Endothelial cell of umbilical vein (primary cell): ENCODE measurements at regions not wholly inside any gene's neighbourhood (a gene's known extent, or its start where the extent isn't known, plus 50 kb on each side); places are given as distances from the start of the nearest gene placed in this dataset.

ENCODE experiments used
- CTCF ChIP-seq, 2 donors: IDR thresholded peaks; 1 replicate in 1 of 2; 2 replicates in 1 of 2; pipeline ENCODE4 v1.5.1; 2011; ENCODE audit warnings: low read length in 2 of 2, mild to moderate bottlenecking in 2 of 2, moderate library complexity in 2 of 2, control low read depth in 1 of 2, inconsistent platforms in 1 of 2, low read depth in 1 of 2; ENCODE audit not compliant: insufficient read depth in 1 of 2; ENCODE audit errors: extremely low read depth in 1 of 2
- EZH2 ChIP-seq: IDR thresholded peaks from 2 replicates; pipeline ENCODE4 v1.6.1; 2012; ENCODE audit warnings: borderline replicate concordance, low read depth, mild to moderate bottlenecking, moderate library complexity, low read length, inconsistent platforms; ENCODE audit not compliant: severe bottlenecking
- JUN ChIP-seq: IDR thresholded peaks from 2 replicates; pipeline ENCODE4 v1.6.1; 2011; ENCODE audit warnings: borderline replicate concordance, low read depth; ENCODE audit not compliant: insufficient read length, insufficient read depth
- MYC ChIP-seq: IDR thresholded peaks from one replicate; pipeline ENCODE4 v1.6.1; 2011; ENCODE audit warnings: mild to moderate bottlenecking, low read depth, low read length
- POLR2A ChIP-seq: IDR thresholded peaks from 2 replicates; pipeline ENCODE4 v1.6.1; 2012; ENCODE audit warnings: low read depth, mild to moderate bottlenecking, control low read depth, low read length
- POLR2AphosphoS5 ChIP-seq: IDR thresholded peaks from 2 replicates; pipeline ENCODE4 v1.6.1; 2012; ENCODE audit warnings: low read depth, mild to moderate bottlenecking, control low read depth, low read length, moderate library complexity; ENCODE audit not compliant: insufficient read depth

- no peak for TF ChIP-seq CTCF (IDR thresholded peaks at IDR 0.05; ENCODE audit: extremely low read depth in 1 of 2, insufficient read depth in 1 of 2, low read depth in 1 of 2, low read length in 2 of 2)
- TF ChIP-seq POLR2AphosphoS5: no peak
- no peak for TF ChIP-seq POLR2A
- TF ChIP-seq EZH2: no peak
- no peak for TF ChIP-seq JUN
- TF ChIP-seq MYC: no peak
Observed at GRCh38 chr6:151723152-151723551, 84.3 kb upstream of the ESR1 start.
